A549 (cell line): ENCODE measurements at regions not wholly inside any gene's neighbourhood (a gene's known extent, or its start where the extent isn't known, plus 50 kb on each side); places are given as distances from the start of the nearest gene placed in this dataset.

ENCODE experiments used
- CEBPB ChIP-seq, 2 experiments: fragments of >200 bp in 1 of 2; sonication (Bioruptor Twin) in 1 of 2; formaldehyde crosslinking in 1 of 2; IDR thresholded peaks; 2 replicates each; pipeline ENCODE4 v1.6.1; 2012 to 2016
- CTCF ChIP-seq: fragments of >200 bp; sonication (Bioruptor Twin); formaldehyde crosslinking; IDR thresholded peaks from 3 replicates; pipeline ENCODE4 v1.5.1; 2016
- EP300 ChIP-seq, 2 experiments: fragments of >200 bp; sonication (Bioruptor Twin); formaldehyde crosslinking; IDR thresholded peaks; 2 replicates in 1 of 2; 3 replicates in 1 of 2; pipeline ENCODE4 v1.6.1; 2016 to 2017
- FOSL2 ChIP-seq, 2 experiments: fragments of 450-650 bp in 1 of 2; fragments of >200 bp in 1 of 2; sonication (Bioruptor Twin) in 1 of 2; formaldehyde crosslinking; IDR thresholded peaks; 2 replicates each; pipeline versions ENCODE4 v1.5.0 to v1.6.1; 2016 to 2020; ENCODE audit warnings: mild to moderate bottlenecking in 1 of 2, moderate library complexity in 1 of 2
- TF ChIP-seq, protein P1 (sequence below): IDR thresholded peaks from 2 replicates; pipeline ENCODE4 v1.6.1; 2012; ENCODE audit warnings: low read depth, borderline replicate concordance

DNA sequence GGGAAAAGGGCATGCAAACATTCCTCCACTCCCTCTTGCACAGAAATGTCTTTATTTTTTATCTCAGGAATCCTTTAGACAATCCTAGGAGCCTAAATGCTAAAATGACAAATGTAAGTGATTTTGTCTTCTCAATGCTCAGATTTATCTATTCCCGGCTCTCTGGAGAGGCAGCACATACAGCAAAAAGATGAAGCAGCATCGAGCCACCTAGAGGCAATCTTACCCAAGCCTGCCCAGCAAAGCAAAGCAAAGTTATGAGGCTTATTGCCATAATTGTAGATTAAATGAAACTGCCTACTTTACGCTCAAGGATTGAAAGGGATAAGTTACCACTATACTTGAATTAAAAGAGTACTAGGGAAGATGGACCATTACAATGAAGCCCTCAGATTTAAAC is 750.4 kb upstream of the NR2F2 start:
- no peak for TF ChIP-seq CTCF
- no peak for TF ChIP-seq CEBPB (IDR thresholded peaks at IDR 0.05)
- TF ChIP-seq FOSL2 (IDR thresholded peaks at IDR 0.05), result no peak
- no peak for TF ChIP-seq FOSL2 (CRISPR knock-in tag; IDR thresholded peaks at IDR 0.05)
- TF ChIP-seq EP300 (IDR thresholded peaks at IDR 0.05), result no peak
- TF ChIP-seq, protein P1, sequence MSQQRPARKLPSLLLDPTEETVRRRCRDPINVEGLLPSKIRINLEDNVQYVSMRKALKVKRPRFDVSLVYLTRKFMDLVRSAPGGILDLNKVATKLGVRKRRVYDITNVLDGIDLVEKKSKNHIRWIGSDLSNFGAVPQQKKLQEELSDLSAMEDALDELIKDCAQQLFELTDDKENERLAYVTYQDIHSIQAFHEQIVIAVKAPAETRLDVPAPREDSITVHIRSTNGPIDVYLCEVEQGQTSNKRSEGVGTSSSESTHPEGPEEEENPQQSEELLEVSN, result no peak
